ENCODE measurements at regions not wholly inside any gene's neighbourhood (a gene's known extent, or its start where the extent isn't known, plus 50 kb on each side); places are given as distances from the start of the nearest gene placed in this dataset.

DNA sequence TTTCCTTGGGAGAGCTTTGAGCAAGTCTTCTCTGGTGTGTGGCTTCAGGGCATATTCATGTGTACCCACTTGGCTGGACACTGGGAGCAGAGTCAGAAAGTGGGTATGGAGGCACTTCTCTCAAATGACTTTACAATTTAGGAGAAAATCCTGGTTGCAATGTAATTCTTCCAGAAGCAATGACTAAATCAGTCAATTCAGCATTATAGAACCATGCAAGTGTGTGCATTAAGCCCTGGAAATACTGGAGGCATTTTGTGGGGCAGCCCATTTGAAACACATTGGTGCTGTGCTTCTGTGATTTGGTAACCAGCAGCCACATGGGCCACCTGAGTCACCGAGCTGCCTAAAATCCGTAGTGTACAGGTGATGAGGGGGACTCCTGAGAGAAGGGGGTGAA is 94.6 kb upstream of the TAS2R1 start:
- TF ChIP-seq POLR2A (IDR thresholded peaks at IDR 0.05) (no peak), POLR2AphosphoS5 (IDR thresholded peaks at IDR 0.05) (no peak)
- TF ChIP-seq, protein P1, sequence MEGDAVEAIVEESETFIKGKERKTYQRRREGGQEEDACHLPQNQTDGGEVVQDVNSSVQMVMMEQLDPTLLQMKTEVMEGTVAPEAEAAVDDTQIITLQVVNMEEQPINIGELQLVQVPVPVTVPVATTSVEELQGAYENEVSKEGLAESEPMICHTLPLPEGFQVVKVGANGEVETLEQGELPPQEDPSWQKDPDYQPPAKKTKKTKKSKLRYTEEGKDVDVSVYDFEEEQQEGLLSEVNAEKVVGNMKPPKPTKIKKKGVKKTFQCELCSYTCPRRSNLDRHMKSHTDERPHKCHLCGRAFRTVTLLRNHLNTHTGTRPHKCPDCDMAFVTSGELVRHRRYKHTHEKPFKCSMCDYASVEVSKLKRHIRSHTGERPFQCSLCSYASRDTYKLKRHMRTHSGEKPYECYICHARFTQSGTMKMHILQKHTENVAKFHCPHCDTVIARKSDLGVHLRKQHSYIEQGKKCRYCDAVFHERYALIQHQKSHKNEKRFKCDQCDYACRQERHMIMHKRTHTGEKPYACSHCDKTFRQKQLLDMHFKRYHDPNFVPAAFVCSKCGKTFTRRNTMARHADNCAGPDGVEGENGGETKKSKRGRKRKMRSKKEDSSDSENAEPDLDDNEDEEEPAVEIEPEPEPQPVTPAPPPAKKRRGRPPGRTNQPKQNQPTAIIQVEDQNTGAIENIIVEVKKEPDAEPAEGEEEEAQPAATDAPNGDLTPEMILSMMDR (IDR thresholded peaks at IDR 0.05) = no peak
